ENCODE measurements at regions not wholly inside any gene's neighbourhood (a gene's known extent, or its start where the extent isn't known, plus 50 kb on each side); places are given as distances from the start of the nearest gene placed in this dataset.

DNA sequence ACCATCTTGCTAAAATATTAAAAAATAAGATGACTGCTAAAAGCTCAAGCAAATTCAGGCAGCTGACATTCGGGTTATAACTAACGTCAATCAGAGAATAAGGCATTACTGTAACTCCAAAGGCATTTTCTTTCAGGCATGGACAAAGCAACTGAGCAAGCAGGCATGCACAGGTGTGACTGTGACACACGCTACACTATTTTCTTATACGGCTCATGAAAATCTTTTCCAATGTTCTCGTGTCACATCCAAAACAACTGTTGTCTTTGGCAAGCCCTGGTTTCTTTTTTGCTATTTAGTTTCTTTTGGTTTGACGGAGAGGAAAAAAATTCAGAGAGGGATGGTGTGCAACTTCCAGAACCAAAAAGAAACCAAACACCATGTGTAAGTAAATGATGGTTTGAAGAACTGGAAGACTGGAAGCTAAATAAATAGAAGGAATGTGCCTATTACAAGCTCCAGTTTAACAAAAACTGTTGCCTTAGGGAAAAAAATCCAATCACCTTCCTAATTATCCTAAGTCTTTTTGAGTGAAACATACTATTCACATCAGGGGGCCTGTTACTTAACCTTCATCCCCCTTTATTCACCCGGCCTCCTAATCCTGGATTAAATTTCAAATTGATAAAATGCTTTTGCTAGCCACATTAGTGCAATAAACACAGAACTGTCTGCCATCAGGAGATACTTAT lies 277.6 kb downstream of the PSAT1 start:
- TF ChIP-seq, protein P1, sequence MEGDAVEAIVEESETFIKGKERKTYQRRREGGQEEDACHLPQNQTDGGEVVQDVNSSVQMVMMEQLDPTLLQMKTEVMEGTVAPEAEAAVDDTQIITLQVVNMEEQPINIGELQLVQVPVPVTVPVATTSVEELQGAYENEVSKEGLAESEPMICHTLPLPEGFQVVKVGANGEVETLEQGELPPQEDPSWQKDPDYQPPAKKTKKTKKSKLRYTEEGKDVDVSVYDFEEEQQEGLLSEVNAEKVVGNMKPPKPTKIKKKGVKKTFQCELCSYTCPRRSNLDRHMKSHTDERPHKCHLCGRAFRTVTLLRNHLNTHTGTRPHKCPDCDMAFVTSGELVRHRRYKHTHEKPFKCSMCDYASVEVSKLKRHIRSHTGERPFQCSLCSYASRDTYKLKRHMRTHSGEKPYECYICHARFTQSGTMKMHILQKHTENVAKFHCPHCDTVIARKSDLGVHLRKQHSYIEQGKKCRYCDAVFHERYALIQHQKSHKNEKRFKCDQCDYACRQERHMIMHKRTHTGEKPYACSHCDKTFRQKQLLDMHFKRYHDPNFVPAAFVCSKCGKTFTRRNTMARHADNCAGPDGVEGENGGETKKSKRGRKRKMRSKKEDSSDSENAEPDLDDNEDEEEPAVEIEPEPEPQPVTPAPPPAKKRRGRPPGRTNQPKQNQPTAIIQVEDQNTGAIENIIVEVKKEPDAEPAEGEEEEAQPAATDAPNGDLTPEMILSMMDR (conservative IDR thresholded peaks at IDR 0.05; ENCODE audit: low read depth, low read length), result no peak
- no peak for DNase-seq (ENCODE audit: low read depth)
- H3K4me3 ChIP-seq (ENCODE audit: low read depth, low read length), result no peak overlapping the region

DNA sequence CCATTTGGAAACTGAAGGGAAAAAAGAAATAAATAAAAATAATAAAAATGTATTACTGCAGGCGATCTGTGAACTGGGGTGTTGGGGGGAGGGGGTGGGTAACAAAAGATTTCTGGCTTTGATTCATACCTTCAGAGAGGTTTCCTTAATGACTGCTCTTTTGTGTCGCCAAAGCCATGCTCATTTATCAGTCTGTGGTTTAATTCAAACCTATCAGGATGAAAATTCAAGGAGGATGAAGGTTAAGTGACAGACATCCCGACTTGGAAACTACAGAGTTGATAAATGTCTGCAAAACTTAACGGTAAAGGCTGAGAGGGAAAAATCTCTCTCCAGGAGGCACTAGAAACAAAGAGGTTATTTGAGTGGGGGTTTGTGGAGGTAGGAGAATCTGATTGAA lies 278.2 kb downstream of the PSAT1 start:
- TF ChIP-seq, protein P1 (conservative IDR thresholded peaks at IDR 0.05; ENCODE audit: low read depth, low read length), result no peak
- no peak for DNase-seq (ENCODE audit: low read depth)
- no peak overlapping the region for H3K4me3 ChIP-seq (ENCODE audit: low read depth, low read length)

DNA sequence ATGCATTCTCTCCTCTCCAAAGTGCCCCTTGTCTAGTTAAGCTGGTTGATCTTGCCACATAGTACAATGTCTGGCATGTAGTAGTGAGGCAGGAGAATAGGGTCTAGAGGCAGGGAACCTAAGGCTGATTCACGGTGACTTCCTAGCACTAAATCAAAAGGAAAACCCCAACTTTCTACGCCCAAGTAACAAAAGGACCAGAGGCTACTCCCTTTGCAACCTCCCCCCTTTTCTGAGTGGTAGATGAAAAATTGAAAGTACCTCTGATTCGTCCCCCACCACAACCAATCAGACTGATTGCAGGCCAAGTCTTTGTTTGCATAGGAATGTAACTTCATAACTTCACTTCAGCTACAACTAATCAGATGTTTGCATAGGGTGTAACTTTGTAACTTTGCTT lies 278.8 kb downstream of the PSAT1 start:
- TF ChIP-seq, protein P1 (conservative IDR thresholded peaks at IDR 0.05; ENCODE audit: low read depth, low read length), result no peak

DNA sequence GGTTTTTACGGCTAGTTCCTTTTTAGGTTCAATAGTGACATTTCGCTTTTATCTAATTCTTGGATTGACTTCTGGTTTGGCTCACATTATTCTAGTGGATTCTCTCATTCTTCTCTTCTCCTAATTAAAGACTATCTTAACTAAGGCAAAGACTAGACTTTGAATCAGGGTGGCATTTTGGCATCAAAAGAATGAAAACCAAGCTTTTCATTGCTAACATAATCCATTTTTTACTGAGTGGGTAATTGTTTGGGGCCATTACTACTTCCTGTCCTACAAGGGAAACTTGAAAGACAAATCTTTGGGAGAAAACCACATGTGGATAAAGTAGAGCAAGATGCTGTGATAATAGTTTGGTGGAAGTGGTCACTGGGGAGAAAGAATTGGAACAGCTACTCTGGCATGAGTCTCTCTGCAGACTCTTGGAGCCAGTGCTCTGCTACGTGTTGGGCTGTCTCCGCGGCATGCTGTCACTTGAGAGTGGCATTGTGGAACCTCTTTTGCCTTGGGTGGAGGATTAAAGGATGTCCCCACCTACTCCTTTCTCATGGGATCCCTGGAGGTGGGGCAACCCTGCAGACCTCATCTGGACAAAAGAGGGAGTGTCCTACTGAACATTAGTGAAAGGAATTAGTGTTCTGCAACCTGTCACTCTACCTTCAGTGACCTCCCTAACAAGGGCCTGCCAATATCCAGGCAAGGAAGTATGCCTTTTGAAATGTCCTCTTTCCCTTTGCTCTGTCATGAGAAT lies 280.4 kb downstream of the PSAT1 start:
- TF ChIP-seq, protein P1 (conservative IDR thresholded peaks at IDR 0.05; ENCODE audit: low read depth, low read length), result no peak
- no peak overlapping the region for H3K4me3 ChIP-seq (ENCODE audit: low read depth, low read length)
- DNase-seq (ENCODE audit: low read depth), result no peak

More for the DNA sequence above, 278.8 kb downstream of the PSAT1 start:
- DNase-seq (ENCODE audit: low read depth), result no peak
- no peak overlapping the region for H3K4me3 ChIP-seq (ENCODE audit: low read depth, low read length)

DNA sequence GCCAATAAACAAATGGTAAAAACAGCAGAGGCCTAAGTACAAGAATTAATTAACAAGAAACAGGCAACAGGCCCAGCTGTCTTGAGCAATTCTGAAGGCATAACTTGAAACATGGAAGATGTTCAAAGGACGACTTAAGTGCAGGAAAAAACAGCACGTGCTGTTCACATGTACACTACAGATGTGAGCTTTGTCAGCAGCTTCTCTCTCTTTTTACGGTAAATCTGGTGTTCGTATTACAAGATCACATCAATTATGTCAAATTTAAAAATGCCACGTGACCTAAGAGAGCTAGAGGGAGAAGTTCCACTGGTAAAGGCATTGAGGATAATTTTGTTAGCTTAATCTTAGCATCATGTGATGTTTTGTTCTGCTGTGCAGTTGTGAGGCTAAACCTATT lies 281.1 kb downstream of the PSAT1 start:
- DNase-seq (ENCODE audit: low read depth), result no peak
- TF ChIP-seq, protein P1 (conservative IDR thresholded peaks at IDR 0.05; ENCODE audit: low read depth, low read length), result no peak
- no peak overlapping the region for H3K4me3 ChIP-seq (ENCODE audit: low read depth, low read length)

DNA sequence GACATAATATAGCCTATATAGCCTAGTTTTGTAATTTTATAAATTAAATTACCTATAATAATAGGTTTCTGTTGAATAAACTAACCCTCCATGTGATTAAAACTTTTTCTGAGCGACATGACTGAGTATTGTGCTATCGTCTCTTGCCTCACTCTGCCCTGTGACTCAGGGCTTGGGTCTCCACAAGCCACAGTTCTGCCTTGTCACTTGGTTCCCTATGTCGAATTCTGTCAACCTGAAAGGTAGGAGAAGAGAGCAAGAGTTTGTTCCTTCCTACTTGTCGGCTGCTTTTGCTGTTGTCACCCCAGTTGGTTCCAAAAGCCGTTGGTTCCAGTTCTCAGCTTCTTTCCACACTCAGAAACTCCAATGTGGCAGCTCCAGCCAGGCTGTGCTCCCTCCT lies 285.9 kb downstream of the PSAT1 start:
- no peak for DNase-seq (ENCODE audit: low read depth)
- H3K4me3 ChIP-seq (ENCODE audit: low read depth, low read length), result no peak overlapping the region
- TF ChIP-seq, protein P1 (conservative IDR thresholded peaks at IDR 0.05; ENCODE audit: low read depth, low read length), result no peak
